Endothelial cell of umbilical vein (primary cell): ENCODE measurements at regions not wholly inside any gene's neighbourhood (a gene's known extent, or its start where the extent isn't known, plus 50 kb on each side); places are given as distances from the start of the nearest gene placed in this dataset.

Source experiments
- BruUV-seq: library from RNA; stranded (reverse); fragments of 400-500 nt; replicated peaks from 2 replicates; lab custom pipeline; 2021; lab: Mats Ljungman, UMichigan
- CTCF ChIA-PET: fragments of 300-600, 350-600 bp; sonication (Branson Sonifier 250); formaldehyde crosslinking; loops from one replicate; lab custom pipeline; 2021; ENCODE audit warnings: antibody characterized with exemption, inconsistent platforms; lab: Charles Lee
- POLR2A ChIA-PET: fragments of 300-600, 350-600 bp; sonication (Branson Sonifier 250); formaldehyde crosslinking; loops from one replicate; lab custom pipeline; 2021; ENCODE audit warnings: antibody characterized with exemption, inconsistent platforms; lab: Charles Lee
- DNase-seq: peaks from one replicate; pipeline ENCODE4 v3.0.0-alpha.2; 2011; ENCODE audit warnings: low read depth, low spot score
- FAIRE-seq: peaks from 2 replicates; lab custom pipeline; 2011; peaks lifted over from hg19 to GRCh38; lab: Jason Lieb, UNC
- H2AFZ ChIP-seq: 2 replicates; pipeline ENCODE4 v1.6.0; 2012; ENCODE audit warnings: low read depth, low read length, control low read depth, inconsistent platforms
- H3K27ac ChIP-seq: 2 replicates; pipeline ENCODE4 v1.5.1; 2011; ENCODE audit warnings: low read depth, mild to moderate bottlenecking, control low read depth, low read length, moderate library complexity; ENCODE audit not compliant: insufficient read depth
- H3K27me3 ChIP-seq, 2 experiments: 2 replicates each; pipeline versions ENCODE4 v1.6.0 to v1.6.1; 2011; ENCODE audit warnings: low read length in 2 of 2, mixed read lengths in 1 of 2; ENCODE audit not compliant: control insufficient read depth in 2 of 2, insufficient read depth in 2 of 2
- H3K36me3 ChIP-seq, 2 experiments: 2 replicates in 1 of 2; 3 replicates in 1 of 2; pipeline ENCODE4 v1.5.1; 2011; ENCODE audit warnings: low read length in 2 of 2, mild to moderate bottlenecking in 1 of 2, moderate library complexity in 1 of 2; ENCODE audit not compliant: control insufficient read depth in 2 of 2, insufficient read depth in 2 of 2; ENCODE audit errors: extremely low read depth in 1 of 2
- H3K4me1 ChIP-seq: 3 replicates; pipeline ENCODE4 v1.5.1; 2011; ENCODE audit warnings: mild to moderate bottlenecking, low read length; ENCODE audit not compliant: control insufficient read depth, insufficient read depth; ENCODE audit errors: extremely low read depth
- H3K4me2 ChIP-seq: 2 replicates; pipeline ENCODE4 v1.6.1; 2011; ENCODE audit warnings: low read length, control low read depth, mixed read lengths; ENCODE audit not compliant: insufficient read depth
- H3K4me3 ChIP-seq, 3 experiments: fragments of 200-600 bp in 1 of 3; sonication (generic), shearing (Covaris generic) in 1 of 3; replicated peaks in 1 of 3; 2 replicates each; pipeline ENCODE4 v1.5.1; 2011 to 2016; ENCODE audit warnings: control low read depth in 3 of 3, low read length in 3 of 3, mild to moderate bottlenecking in 2 of 3, inconsistent platforms in 1 of 3, low read depth in 1 of 3, moderate library complexity in 1 of 3; ENCODE audit not compliant: insufficient read depth in 1 of 3
- H3K79me2 ChIP-seq: 2 replicates; pipeline ENCODE4 v1.6.0; 2012; ENCODE audit warnings: low read length, inconsistent platforms; ENCODE audit not compliant: control insufficient read depth, insufficient read depth
- H3K9ac ChIP-seq: replicated peaks from 2 replicates; pipeline ENCODE3; 2011; ENCODE audit warnings: low read length, control low read depth; ENCODE audit not compliant: insufficient read depth; ENCODE audit errors: extremely low read depth
- H3K9me1 ChIP-seq: replicated peaks from 3 replicates; pipeline ENCODE4 v1.6.0; 2011; ENCODE audit warnings: mild to moderate bottlenecking, low read length; ENCODE audit not compliant: control insufficient read depth, insufficient read depth; ENCODE audit errors: extremely low read depth
- H3K9me3 ChIP-seq: replicated peaks from 2 replicates; pipeline ENCODE4 v1.5.1; 2012; ENCODE audit warnings: low read length, inconsistent platforms; ENCODE audit not compliant: control insufficient read depth, insufficient read depth
- H4K20me1 ChIP-seq: replicated peaks from 2 replicates; pipeline ENCODE3; 2011; ENCODE audit warnings: mild to moderate bottlenecking, low read length; ENCODE audit not compliant: control insufficient read depth, insufficient read depth; ENCODE audit errors: extremely low read depth
- CTCF ChIP-seq, 2 donors: IDR thresholded peaks; 1 replicate in 1 of 2; 2 replicates in 1 of 2; pipeline ENCODE4 v1.5.1; 2011; ENCODE audit warnings: low read length in 2 of 2, mild to moderate bottlenecking in 2 of 2, moderate library complexity in 2 of 2, control low read depth in 1 of 2, inconsistent platforms in 1 of 2, low read depth in 1 of 2; ENCODE audit not compliant: insufficient read depth in 1 of 2; ENCODE audit errors: extremely low read depth in 1 of 2
- EZH2 ChIP-seq: IDR thresholded peaks from 2 replicates; pipeline ENCODE4 v1.6.1; 2012; ENCODE audit warnings: borderline replicate concordance, low read depth, mild to moderate bottlenecking, moderate library complexity, low read length, inconsistent platforms; ENCODE audit not compliant: severe bottlenecking
- FOS ChIP-seq: IDR thresholded peaks from 2 replicates; pipeline ENCODE4 v1.6.1; 2011; ENCODE audit warnings: mild to moderate bottlenecking, low read length, moderate library complexity, borderline replicate concordance; ENCODE audit not compliant: insufficient read depth
- GATA2 ChIP-seq: IDR thresholded peaks from 2 replicates; pipeline ENCODE4 v1.7.0; 2011; ENCODE audit warnings: low read depth, mild to moderate bottlenecking, moderate library complexity, mixed read lengths, low read length; ENCODE audit not compliant: insufficient read length, insufficient read depth
- JUN ChIP-seq: IDR thresholded peaks from 2 replicates; pipeline ENCODE4 v1.6.1; 2011; ENCODE audit warnings: borderline replicate concordance, low read depth; ENCODE audit not compliant: insufficient read length, insufficient read depth
- MAX ChIP-seq: IDR thresholded peaks from 2 replicates; pipeline ENCODE4 v1.6.1; 2011; ENCODE audit not compliant: insufficient read depth, insufficient read length
- MYC ChIP-seq: IDR thresholded peaks from one replicate; pipeline ENCODE4 v1.6.1; 2011; ENCODE audit warnings: mild to moderate bottlenecking, low read depth, low read length
- POLR2A ChIP-seq: IDR thresholded peaks from 2 replicates; pipeline ENCODE4 v1.6.1; 2012; ENCODE audit warnings: low read depth, mild to moderate bottlenecking, control low read depth, low read length
- POLR2AphosphoS5 ChIP-seq: IDR thresholded peaks from 2 replicates; pipeline ENCODE4 v1.6.1; 2012; ENCODE audit warnings: low read depth, mild to moderate bottlenecking, control low read depth, low read length, moderate library complexity; ENCODE audit not compliant: insufficient read depth
- dilution Hi-C: fragments of 300-500 bp; cut with MboI; formaldehyde crosslinking; loops from one replicate; pipeline ENCODE4 v1.15.0; 2019; ENCODE audit warnings: low sequenced_read_pairs; ENCODE audit not compliant: extremely low pct_ligation_motif_present
- intact Hi-C: fragments of 100-400 bp; cut with micrococcal nuclease; formaldehyde crosslinking; loops from one replicate; pipeline ENCODE4 v1.10.0; 2022

GRCh38 chr2:223161873-223162458, 110.0 kb downstream of the KCNE4 start:
- no peak overlapping the region for H3K27ac ChIP-seq
- no peak overlapping the region for H2AFZ ChIP-seq
- DNase-seq, result no peak
- no TSS peak for BruUV-seq
- no peak for TF ChIP-seq JUN
- no peak for TF ChIP-seq MAX
- no peak for TF ChIP-seq POLR2AphosphoS5
- no peak for TF ChIP-seq GATA2
- no peak for TF ChIP-seq CTCF (IDR thresholded peaks at IDR 0.05; ENCODE audit: extremely low read depth in 1 of 2, insufficient read depth in 1 of 2, low read depth in 1 of 2, low read length in 2 of 2)
- no peak for TF ChIP-seq EZH2
- TF ChIP-seq POLR2A, result no peak
- TF ChIP-seq FOS, result no peak
- TF ChIP-seq MYC, result no peak
- intact Hi-C loops, result no loop called here
- H3K79me2 ChIP-seq, result no peaks in the 10 kb centered on the region
- no peak overlapping the region for H3K9ac ChIP-seq
- FAIRE-seq, result no peak
- POLR2A ChIA-PET, result no interaction called here
- no peaks in the 10 kb centered on the region for H4K20me1 ChIP-seq
- no peaks in the 10 kb centered on the region for H3K27me3 ChIP-seq
- H3K9me1 ChIP-seq, result no peaks in the 10 kb centered on the region
- H3K4me2 ChIP-seq, result no peak overlapping the region
- H3K36me3 ChIP-seq, result no peaks in the 10 kb centered on the region
- no peak overlapping the region for H3K4me3 ChIP-seq
- dilution Hi-C loops, result no loop called here
- H3K9me3 ChIP-seq, result no peaks in the 10 kb centered on the region
- H3K4me1 ChIP-seq, result no peaks in the 10 kb centered on the region
- CTCF ChIA-PET, result interaction anchor here (1.3 kb wide), 1 partner anchor 24 kb away, joined by 3 read pairs; no protein-coding TSS in a partner anchor
